Spleen (tissue), 11 donors: ENCODE measurements at regions not wholly inside any gene's neighbourhood (a gene's known extent, or its start where the extent isn't known, plus 50 kb on each side); places are given as distances from the start of the nearest gene placed in this dataset.
"Not testable (repeated sequence)": the region's sequence is repeated elsewhere in the genome, so short reads cannot be mapped to it uniquely, and the experiment has no call there.

Source experiments
- DNase-seq: peaks from one replicate; pipeline ENCODE4 v3.0.0-alpha.2; 2020
- H3K27ac ChIP-seq, 8 donors: fragments of 200-600 bp; sonication (generic) in 7 of 8; 1 replicate in 4 of 8; 2 replicates in 4 of 8; pipeline versions ENCODE4 v1.5.0 to v1.8.0; 2016 to 2021; ENCODE audit warnings: inconsistent platforms in 4 of 8, mild to moderate bottlenecking in 4 of 8, moderate library complexity in 1 of 8
- H3K27me3 ChIP-seq, 7 donors: fragments of 200-600 bp; sonication (generic) in 6 of 7; replicated peaks in 1 of 7; 1 replicate in 4 of 7; 2 replicates in 3 of 7; pipeline versions ENCODE4 v1.5.0 to v1.8.0; 2016 to 2021; ENCODE audit warnings: inconsistent platforms in 3 of 7, mild to moderate bottlenecking in 1 of 7
- H3K36me3 ChIP-seq, 6 donors: fragments of 200-600 bp; sonication (generic) in 5 of 6; 1 replicate in 4 of 6; 2 replicates in 2 of 6; pipeline versions ENCODE4 v1.5.0 to v1.8.0; 2016 to 2021; ENCODE audit warnings: inconsistent platforms in 2 of 6
- H3K4me1 ChIP-seq, 6 donors: fragments of 200-600 bp; sonication (generic) in 5 of 6; 1 replicate in 3 of 6; 2 replicates in 3 of 6; pipeline versions ENCODE4 v1.5.0 to v1.8.0; 2016 to 2021; ENCODE audit warnings: inconsistent platforms in 3 of 6
- H3K4me3 ChIP-seq, 8 donors: fragments of 200-600 bp; sonication (generic) in 7 of 8; 1 replicate in 4 of 8; 2 replicates in 4 of 8; pipeline versions ENCODE4 v1.5.0 to v1.8.0; 2016 to 2021; ENCODE audit warnings: inconsistent platforms in 4 of 8, mild to moderate bottlenecking in 4 of 8, moderate library complexity in 2 of 8
- H3K9me3 ChIP-seq, 8 donors: fragments of 200-600 bp; sonication (generic) in 7 of 8; 1 replicate in 4 of 8; 2 replicates in 4 of 8; pipeline versions ENCODE4 v1.5.0 to v1.8.0; 2016 to 2021; ENCODE audit warnings: inconsistent platforms in 4 of 8
- POLR2A ChIP-seq, 3 donors: fragments of 450-650 bp; IDR thresholded peaks; one replicate each; pipeline ENCODE4 v1.5.1; 2017; ENCODE audit warnings: antibody characterized with exemption in 3 of 3, mild to moderate bottlenecking in 1 of 3
- POLR2AphosphoS5 ChIP-seq, 3 donors: sonication (generic); formaldehyde crosslinking; IDR thresholded peaks; one replicate each; pipeline ENCODE4 v1.5.1; 2017; ENCODE audit warnings: antibody characterized with exemption in 3 of 3
- WGBS, 5 donors: extraction: QIAGEN DNeasy Blood & Tissue Kit in 3 of 5; methylation state at CpG; one replicate each; pipeline versions ENCODE4 v1.1.5 to v1.1.7; 2013 to 2018; 5-methylcytosine and 5-hydroxymethylcytosine counted together
- intact Hi-C: fragments of 100-400 bp; cut with DNase I; formaldehyde crosslinking; loops from one replicate; pipeline ENCODE4 v1.15.0; 2023; ENCODE audit warnings: low total_unique reads
- TF ChIP-seq, protein P1 (sequence below), 11 experiments: fragments of 200-600 bp in 7 of 11; fragments of 450-650 bp in 4 of 11; sonication (generic) in 4 of 11; IDR thresholded peaks in 8 of 11; conservative IDR thresholded peaks in 3 of 11; 1 replicate in 7 of 11; 2 replicates in 4 of 11; pipeline versions ENCODE4 v1.4.0 to v1.8.0; 2016 to 2021; ENCODE audit warnings: antibody characterized with exemption in 11 of 11, inconsistent platforms in 4 of 11, mild to moderate bottlenecking in 1 of 11
- donor health status: healthy with polysubstance abuse.
- donor health status: DM: no; HTN: no; CAD: no; lungs with moderate emphysema.
- donor health status: DM: no; HTN: no; CAD: no.
- donor health status: Bipolar disorder and iron deficiency.
- donor health status: healthy.
- donor health status: DM: no; HTN: no; CAD: no.
- donor health status: DM: yes; HTN: yes; CAD: no.

DNA sequence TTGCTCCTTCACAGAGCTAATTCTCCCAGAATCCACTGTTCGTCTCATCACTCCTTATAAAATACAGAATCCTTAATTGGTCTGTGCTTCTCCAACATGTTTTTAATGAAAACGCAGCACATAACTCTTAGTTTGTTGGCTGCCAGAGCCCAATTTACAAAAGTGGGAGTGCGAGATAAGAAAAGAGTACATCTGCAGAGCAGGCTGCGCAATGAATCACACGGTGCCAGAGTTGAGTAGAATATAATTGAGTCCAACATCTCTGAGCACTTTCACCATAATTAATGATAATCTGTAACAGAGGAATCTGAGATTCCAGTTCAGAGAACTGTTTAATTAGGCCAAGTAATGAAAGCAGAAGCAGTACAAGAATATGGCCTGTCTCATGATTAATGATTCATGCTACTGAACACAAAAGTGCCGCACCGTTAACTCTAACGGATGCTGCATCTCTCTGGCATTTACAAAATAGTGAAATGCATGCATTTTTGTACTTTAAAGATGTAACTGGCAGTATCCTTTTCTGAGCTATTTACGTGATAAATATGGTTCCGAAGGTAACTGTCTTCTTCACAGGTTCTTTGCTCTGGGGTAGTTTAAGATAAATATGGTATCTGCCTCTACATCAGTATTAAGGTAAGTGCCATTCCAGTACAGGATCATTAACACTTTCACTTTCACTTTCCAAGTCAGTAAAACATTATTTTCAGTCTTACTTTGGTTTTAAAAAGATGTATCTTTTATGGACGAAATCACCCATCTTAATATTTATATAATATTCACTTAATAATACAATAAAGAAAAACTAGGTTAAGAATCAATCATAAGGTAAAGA lies 785.6 kb downstream of the NR4A2 start:
- WGBS, 5 donors = 70 to 81% (median 80%) methylated on average over 11 of the region's 11 CpGs
- H3K27me3 ChIP-seq = no peaks in the 10 kb centered on the region
- TF ChIP-seq POLR2AphosphoS5 (IDR thresholded peaks at IDR 0.05) (no peak), POLR2A (IDR thresholded peaks at IDR 0.05) (no peak)
- TF ChIP-seq, protein P1, sequence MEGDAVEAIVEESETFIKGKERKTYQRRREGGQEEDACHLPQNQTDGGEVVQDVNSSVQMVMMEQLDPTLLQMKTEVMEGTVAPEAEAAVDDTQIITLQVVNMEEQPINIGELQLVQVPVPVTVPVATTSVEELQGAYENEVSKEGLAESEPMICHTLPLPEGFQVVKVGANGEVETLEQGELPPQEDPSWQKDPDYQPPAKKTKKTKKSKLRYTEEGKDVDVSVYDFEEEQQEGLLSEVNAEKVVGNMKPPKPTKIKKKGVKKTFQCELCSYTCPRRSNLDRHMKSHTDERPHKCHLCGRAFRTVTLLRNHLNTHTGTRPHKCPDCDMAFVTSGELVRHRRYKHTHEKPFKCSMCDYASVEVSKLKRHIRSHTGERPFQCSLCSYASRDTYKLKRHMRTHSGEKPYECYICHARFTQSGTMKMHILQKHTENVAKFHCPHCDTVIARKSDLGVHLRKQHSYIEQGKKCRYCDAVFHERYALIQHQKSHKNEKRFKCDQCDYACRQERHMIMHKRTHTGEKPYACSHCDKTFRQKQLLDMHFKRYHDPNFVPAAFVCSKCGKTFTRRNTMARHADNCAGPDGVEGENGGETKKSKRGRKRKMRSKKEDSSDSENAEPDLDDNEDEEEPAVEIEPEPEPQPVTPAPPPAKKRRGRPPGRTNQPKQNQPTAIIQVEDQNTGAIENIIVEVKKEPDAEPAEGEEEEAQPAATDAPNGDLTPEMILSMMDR (IDR thresholded peaks at IDR 0.05 in 8 of 11, conservative IDR thresholded peaks at IDR 0.05 in 3 of 11) = no peak
- DNase-seq = no peak
- no peak overlapping the region for H3K27ac ChIP-seq
- no peaks in the 10 kb centered on the region for H3K36me3 ChIP-seq
- no peaks in the 10 kb centered on the region for H3K4me1 ChIP-seq
- intact Hi-C loops = no loop called here
- peak overlapping the region in 4 of 8 donors; percentile 12 to 57 (median 30) for H3K4me3 ChIP-seq
- H3K9me3 ChIP-seq = peaks cover 0 to 8% (median 0%) of the 10 kb centered on the region in 8 donors

DNA sequence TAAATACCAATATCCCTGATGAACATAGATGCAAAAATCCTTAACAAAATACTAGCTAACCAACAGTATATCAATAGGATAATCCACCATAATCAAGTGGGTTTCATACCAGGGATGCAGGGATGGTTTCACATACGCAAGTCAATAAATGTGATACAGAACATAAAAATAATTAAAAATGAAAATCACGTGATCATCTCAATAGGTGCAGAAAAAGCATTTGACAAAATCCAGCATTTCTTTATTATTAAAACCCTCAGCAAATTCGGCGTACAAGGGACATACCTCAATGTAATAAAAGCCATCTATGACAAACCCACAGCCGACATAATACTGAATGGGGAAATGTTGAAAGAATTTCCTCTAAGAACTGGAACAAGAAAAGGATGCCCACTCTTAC lies 793.5 kb downstream of the NR4A2 start:
- H3K4me3 ChIP-seq, H3K27me3 ChIP-seq, H3K27ac ChIP-seq, H3K36me3 ChIP-seq, intact Hi-C loops, H3K9me3 ChIP-seq, DNase-seq, H3K4me1 ChIP-seq: not testable (repeated sequence)
- 78 to 88% (median 83%) methylated on average over 5 of the region's 5 CpGs for WGBS, 5 donors

DNA sequence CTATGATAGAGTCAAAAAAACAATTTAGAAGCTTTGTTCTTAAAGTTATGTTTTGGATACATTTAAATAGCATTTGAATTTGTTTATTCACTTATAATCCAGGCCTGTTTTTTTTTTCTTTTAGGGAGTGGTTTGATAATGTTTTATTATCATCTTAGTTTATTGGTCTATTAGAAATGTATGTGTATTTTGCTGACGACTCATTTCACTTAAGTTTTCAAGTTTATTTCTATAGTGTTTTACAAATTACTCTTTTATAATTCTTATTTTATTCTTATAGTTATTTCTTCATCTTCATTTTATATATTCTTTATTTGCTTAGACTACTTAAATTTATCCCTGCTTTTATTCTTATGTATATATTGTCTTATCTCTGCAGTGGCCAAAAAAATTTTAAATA lies 804.5 kb downstream of the NR4A2 start:
- H3K36me3 ChIP-seq = no peaks in the 10 kb centered on the region
- no peak for DNase-seq
- TF ChIP-seq, protein P1 (IDR thresholded peaks at IDR 0.05 in 8 of 11, conservative IDR thresholded peaks at IDR 0.05 in 3 of 11) = no peak
- no peak for TF ChIP-seq POLR2AphosphoS5 (IDR thresholded peaks at IDR 0.05)
- TF ChIP-seq POLR2A (IDR thresholded peaks at IDR 0.05) = no peak
- no peak overlapping the region for H3K27ac ChIP-seq
- WGBS, 5 donors = 79 to 100% (median 95%) methylated on average over 1 of the region's 1 CpG
- no peaks in the 10 kb centered on the region for H3K4me1 ChIP-seq
- no peak overlapping the region for H3K4me3 ChIP-seq
- no peaks in the 10 kb centered on the region for H3K27me3 ChIP-seq
- no peaks in the 10 kb centered on the region for H3K9me3 ChIP-seq
- intact Hi-C loops = no loop called here

DNA sequence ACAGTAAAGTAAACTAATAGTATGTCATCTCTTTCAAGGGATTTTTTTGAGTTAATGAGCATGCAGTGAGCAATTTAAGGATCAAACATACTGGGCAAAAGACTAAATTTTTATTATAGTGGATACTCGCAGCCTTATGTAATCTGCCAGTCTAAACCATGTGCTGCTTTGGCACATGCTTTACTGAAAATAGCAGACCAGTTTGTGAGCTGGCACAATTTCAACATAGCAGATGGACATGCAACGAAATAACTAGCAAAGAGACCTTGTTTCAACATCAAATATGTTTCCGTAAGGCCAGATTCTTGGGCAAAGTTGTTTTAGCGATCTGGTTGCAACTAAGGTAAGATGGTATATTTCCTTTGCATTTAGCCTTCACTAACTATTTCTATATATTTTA lies 807.3 kb downstream of the NR4A2 start:
- 77 to 84% (median 82%) methylated on average over 4 of the region's 4 CpGs for WGBS, 5 donors
- H3K36me3 ChIP-seq = no peaks in the 10 kb centered on the region
- no peak overlapping the region for H3K27ac ChIP-seq
- no peak for DNase-seq
- H3K4me1 ChIP-seq = no peaks in the 10 kb centered on the region
- H3K4me3 ChIP-seq = no peak overlapping the region
- no peaks in the 10 kb centered on the region for H3K27me3 ChIP-seq
- TF ChIP-seq POLR2AphosphoS5 (IDR thresholded peaks at IDR 0.05) = no peak
- TF ChIP-seq, protein P1 (IDR thresholded peaks at IDR 0.05 in 8 of 11, conservative IDR thresholded peaks at IDR 0.05 in 3 of 11) = no peak
- TF ChIP-seq POLR2A (IDR thresholded peaks at IDR 0.05) = no peak
- intact Hi-C loops = no loop called here
- no peaks in the 10 kb centered on the region for H3K9me3 ChIP-seq
